SK-N-SH treated with all-trans-retinoic acid at 6 μM for 48 hours (cell line): ENCODE measurements at regions not wholly inside any gene's neighbourhood (a gene's known extent, or its start where the extent isn't known, plus 50 kb on each side); places are given as distances from the start of the nearest gene placed in this dataset.

Experiments
- ATAC-seq: fragments of 200-7000 bp; cut with Tn5 transposase; 3 replicates; pipeline ENCODE4 v1.9.1; 2020; ENCODE audit warnings: mild to moderate bottlenecking, moderate library complexity
- ARNTL ChIP-seq: fragments of 450-650 bp; formaldehyde crosslinking; IDR thresholded peaks from 2 replicates; pipeline ENCODE4 v1.5.0; 2020; ENCODE audit warnings: low read depth, mild to moderate bottlenecking, moderate library complexity, borderline replicate concordance
- BACH2 ChIP-seq: fragments of 250-450 bp; sonication (Bioruptor Pico); IDR thresholded peaks from 2 replicates; pipeline ENCODE4 v1.9.0; 2021; ENCODE audit warnings: mild to moderate bottlenecking, borderline replicate concordance
- CREB5 ChIP-seq: fragments of 250-450 bp; sonication (Bioruptor Pico); IDR thresholded peaks from 2 replicates; pipeline ENCODE4 v1.5.1; 2020; ENCODE audit warnings: low read depth, mild to moderate bottlenecking, moderate library complexity
- CSDC2 ChIP-seq: fragments of 250-450 bp; sonication (Bioruptor Pico); IDR thresholded peaks from 2 replicates; pipeline ENCODE4 v1.5.0; 2020; ENCODE audit warnings: mild to moderate bottlenecking, moderate library complexity
- CSRNP3 ChIP-seq: fragments of 250-450 bp; sonication (Bioruptor Pico); IDR thresholded peaks from 2 replicates; pipeline ENCODE4 v1.5.1; 2021; ENCODE audit warnings: mild to moderate bottlenecking, moderate library complexity
- ESRRG ChIP-seq: fragments of 250-450 bp; sonication (Bioruptor Pico); IDR thresholded peaks from 2 replicates; pipeline ENCODE4 v1.6.1; 2021; ENCODE audit warnings: mild to moderate bottlenecking
- GLIS3 ChIP-seq: fragments of 250-450 bp; sonication (Bioruptor Pico); IDR thresholded peaks from 2 replicates; pipeline ENCODE4 v1.5.0; 2020; ENCODE audit warnings: mild to moderate bottlenecking, moderate library complexity
- ISL1 ChIP-seq: fragments of 250-450 bp; sonication (Bioruptor Pico); IDR thresholded peaks from 2 replicates; pipeline ENCODE4 v2.1.2; 2022; ENCODE audit warnings: mild to moderate bottlenecking, moderate library complexity
- PATZ1 ChIP-seq: fragments of 250-450 bp; sonication (Bioruptor Pico); IDR thresholded peaks from 2 replicates; pipeline ENCODE4 v1.8.0; 2020; ENCODE audit warnings: mild to moderate bottlenecking, moderate library complexity, borderline replicate concordance
- POU6F1 ChIP-seq: fragments of 250-450 bp; sonication (Bioruptor Pico); IDR thresholded peaks from 2 replicates; pipeline ENCODE4 v1.8.0; 2021; ENCODE audit warnings: low read depth, mild to moderate bottlenecking, moderate library complexity, borderline replicate concordance
- PPARA ChIP-seq: fragments of 250-450 bp; sonication (Bioruptor Pico); IDR thresholded peaks from 2 replicates; pipeline ENCODE4 v1.5.0; 2020; ENCODE audit warnings: mild to moderate bottlenecking, borderline replicate concordance
- RARB ChIP-seq: fragments of 250-450 bp; sonication (Bioruptor Pico); IDR thresholded peaks from 2 replicates; pipeline ENCODE4 v1.8.0; 2021; ENCODE audit warnings: mild to moderate bottlenecking, moderate library complexity
- SNAI2 ChIP-seq: fragments of 250-450 bp; sonication (Bioruptor Pico); IDR thresholded peaks from 2 replicates; pipeline ENCODE4 v1.5.0; 2020; ENCODE audit warnings: mild to moderate bottlenecking, moderate library complexity
- TCF4 ChIP-seq: fragments of 250-450 bp; sonication (Bioruptor Pico); IDR thresholded peaks from 2 replicates; pipeline ENCODE4 v1.8.0; 2021; ENCODE audit warnings: mild to moderate bottlenecking, moderate library complexity, borderline replicate concordance
- TOX ChIP-seq: fragments of 250-450 bp; sonication (Bioruptor Pico); IDR thresholded peaks from 2 replicates; pipeline ENCODE4 v1.8.0; 2021; ENCODE audit warnings: mild to moderate bottlenecking, moderate library complexity, borderline replicate concordance
- TSHZ2 ChIP-seq: fragments of 250-450 bp; sonication (Bioruptor Pico); IDR thresholded peaks from 2 replicates; pipeline ENCODE4 v1.5.0; 2020; ENCODE audit warnings: mild to moderate bottlenecking, moderate library complexity
- ZC3H10 ChIP-seq: fragments of 250-450 bp; sonication (Bioruptor Pico); IDR thresholded peaks from 2 replicates; pipeline ENCODE4 v1.5.1; 2021; ENCODE audit warnings: mild to moderate bottlenecking, moderate library complexity
- ZFP3 ChIP-seq: fragments of 250-450 bp; sonication (Bioruptor Pico); IDR thresholded peaks from 2 replicates; pipeline ENCODE4 v1.5.0; 2020; ENCODE audit warnings: mild to moderate bottlenecking, moderate library complexity
- ZFP30 ChIP-seq: fragments of 450-650 bp; formaldehyde crosslinking; IDR thresholded peaks from 2 replicates; pipeline ENCODE4 v1.5.0; 2022; ENCODE audit warnings: mild to moderate bottlenecking, moderate library complexity
- ZNF8 ChIP-seq: fragments of 450-650 bp; formaldehyde crosslinking; IDR thresholded peaks from 2 replicates; pipeline ENCODE4 v1.5.0; 2020; ENCODE audit warnings: mild to moderate bottlenecking, moderate library complexity

- TF ChIP-seq POU6F1 (CRISPR knock-in tag) (no peak), ESRRG (CRISPR knock-in tag) (no peak), ZNF8 (CRISPR knock-in tag) (no peak), ZFP30 (CRISPR knock-in tag) (no peak), SNAI2 (CRISPR knock-in tag) (no peak), ISL1 (CRISPR knock-in tag) (no peak)
These were observed 74.8 kb upstream of the KCNH8 start (continued) for GRCh38 chr3:19073341-19074105.

- TF ChIP-seq CREB5 (CRISPR knock-in tag) = peak; percentile 90
- no peak; the same call in 1 of the 2 replicates for TF ChIP-seq ZFP30 (CRISPR knock-in tag)
- peak; percentile 85; the same call in 1 of the 2 replicates for TF ChIP-seq GLIS3
- no peak for TF ChIP-seq CSRNP3 (CRISPR knock-in tag)
- peak; percentile 57; the same call in 1 of the 2 replicates for TF ChIP-seq TCF4 (CRISPR knock-in tag)
- no peak for TF ChIP-seq ZC3H10 (CRISPR knock-in tag)
- TF ChIP-seq RARB = no peak
- TF ChIP-seq ZNF8 (CRISPR knock-in tag) = peak; percentile 16; the same call in 1 of the 2 replicates
- TF ChIP-seq ESRRG (CRISPR knock-in tag) = peak; percentile 70; the same call in 1 of the 2 replicates
- peak; percentile 88 for TF ChIP-seq PATZ1 (CRISPR knock-in tag)
- TF ChIP-seq TSHZ2 (CRISPR knock-in tag) = 0 out of 2 replicates have a peak, but pooled peaks have one; percentile 41
- TF ChIP-seq PPARA (CRISPR knock-in tag) = no peak
- TF ChIP-seq ISL1 (CRISPR knock-in tag) = peak; percentile 94
- peak; percentile 64; the same call in 1 of the 2 replicates for TF ChIP-seq SNAI2 (CRISPR knock-in tag)
- no peak for TF ChIP-seq TOX
- TF ChIP-seq ZFP3 = peak; percentile 75
- no peak for TF ChIP-seq ARNTL (CRISPR knock-in tag)
- TF ChIP-seq CSDC2 (CRISPR knock-in tag) = peak; percentile 95
- ATAC-seq = no peak
These were observed 78.0 kb upstream of the KCNH8 start for GRCh38 chr3:19070325-19070724.

GRCh38 chr3:19065027-19065426, 83.3 kb upstream of the KCNH8 start:
- ATAC-seq = peak; percentile 54; the same call in 2 of the 3 replicates
- TF ChIP-seq RARB (no peak), PATZ1 (CRISPR knock-in tag) (no peak), CSDC2 (CRISPR knock-in tag) (no peak), ZFP30 (CRISPR knock-in tag) (no peak), ZNF8 (CRISPR knock-in tag) (no peak), BACH2 (no peak), ZFP3 (no peak), ISL1 (CRISPR knock-in tag) (no peak), SNAI2 (CRISPR knock-in tag) (no peak)
